Stimulated activated CD4-positive, alpha-beta T cell treated with anti-CD3 and anti-CD28 coated beads, Interleukin-4, amount 100 ng/mL, for 4 hours (primary cell): ENCODE measurements at regions not wholly inside any gene's neighbourhood (a gene's known extent, or its start where the extent isn't known, plus 50 kb on each side); places are given as distances from the start of the nearest gene placed in this dataset.

Experiments used
- DNase-seq, 2 experiments: peaks; one replicate each; pipeline ENCODE4 v3.0.0-alpha.2; 2020

GRCh38 chr17:69854225-69854780 is 220.7 kb upstream of the KCNJ16 start:
- no peak for DNase-seq

DNA sequence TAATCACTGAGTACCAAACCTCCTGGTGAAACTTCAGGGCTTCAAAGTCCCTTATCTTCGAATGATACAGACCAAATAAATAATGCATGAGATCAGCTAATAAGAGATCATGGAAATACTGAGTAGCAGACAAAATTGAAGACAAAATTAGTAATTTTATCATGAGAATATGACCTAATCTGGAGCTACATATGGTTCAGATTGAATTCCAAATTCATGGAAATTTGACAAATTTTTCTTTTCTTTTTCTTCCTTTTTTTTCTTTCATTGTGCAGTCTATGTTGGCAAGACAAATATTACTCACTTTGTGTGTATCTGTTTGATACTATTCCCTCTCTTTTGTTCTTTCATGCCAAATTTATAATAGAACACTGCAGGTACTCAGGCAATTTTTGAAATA is 218.1 kb upstream of the KCNJ16 start:
- no peak for DNase-seq

DNA sequence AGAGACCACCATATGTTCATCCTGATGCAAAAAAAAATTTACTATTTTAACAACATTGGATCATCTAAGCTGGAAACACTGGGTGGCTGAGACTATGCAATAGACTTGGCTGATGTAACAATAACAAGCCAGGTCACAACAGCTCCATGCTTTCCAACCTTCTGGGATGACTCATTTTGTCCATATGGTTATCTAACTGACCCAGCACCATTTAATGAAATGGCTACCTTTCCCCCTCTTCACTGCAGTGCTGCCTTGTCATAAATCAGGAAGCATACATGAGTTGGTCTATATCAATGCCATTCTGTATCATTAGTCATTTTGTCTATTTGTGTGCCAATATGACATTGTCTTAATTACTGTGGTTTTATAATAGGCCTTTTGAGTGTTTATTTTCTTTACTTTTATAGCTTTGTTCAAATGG is 217.6 kb upstream of the KCNJ16 start:
- DNase-seq = no peak

- DNase-seq = no peak
Measured at GRCh38 chr17:69858460-69858859, 216.6 kb upstream of the KCNJ16 start.

DNA sequence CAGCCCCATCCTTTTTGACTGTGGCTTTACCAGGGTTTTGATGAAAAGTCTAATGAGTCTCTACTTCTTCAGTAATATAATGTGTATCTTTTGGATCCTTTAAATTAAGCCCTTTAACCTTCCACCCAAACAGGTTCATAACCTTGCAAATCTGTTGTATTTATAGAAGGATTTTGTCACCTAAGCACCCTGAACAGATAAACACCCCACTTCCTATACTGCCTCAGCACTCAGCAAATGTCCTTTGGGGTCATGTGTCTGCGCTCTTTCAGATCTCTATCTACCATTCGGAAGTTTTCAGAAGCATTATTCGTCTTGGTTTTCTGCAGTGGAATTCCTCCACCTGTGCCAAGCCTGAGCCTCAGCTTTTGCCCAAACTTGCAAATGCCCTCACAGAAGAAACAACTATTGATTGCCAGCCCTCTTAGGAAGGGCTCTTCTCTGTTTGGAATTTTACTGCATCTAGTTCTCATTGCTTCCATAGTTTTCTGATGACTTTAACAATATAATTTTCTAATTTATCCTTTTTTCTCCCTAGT is 214.8 kb upstream of the KCNJ16 start:
- no peak for DNase-seq

DNA sequence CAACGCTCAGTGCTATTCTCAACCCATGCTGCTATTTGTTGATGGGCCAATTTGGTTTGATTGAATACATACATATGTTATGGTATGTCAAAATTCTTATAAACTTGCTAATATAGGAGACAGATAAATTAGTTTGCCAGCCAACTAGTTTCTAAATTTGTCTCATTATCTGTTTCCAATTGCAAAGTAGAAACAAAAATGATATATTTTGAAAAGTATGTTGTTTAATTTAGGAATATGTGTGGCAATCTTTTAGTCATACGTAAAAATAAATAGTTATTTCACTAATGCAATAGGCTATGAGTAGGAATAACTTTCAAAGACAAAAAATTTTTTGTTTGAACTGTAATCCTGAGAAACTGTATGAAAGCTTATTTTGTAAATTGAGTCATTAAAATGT is 210.6 kb upstream of the KCNJ16 start:
- no peak for DNase-seq

DNA sequence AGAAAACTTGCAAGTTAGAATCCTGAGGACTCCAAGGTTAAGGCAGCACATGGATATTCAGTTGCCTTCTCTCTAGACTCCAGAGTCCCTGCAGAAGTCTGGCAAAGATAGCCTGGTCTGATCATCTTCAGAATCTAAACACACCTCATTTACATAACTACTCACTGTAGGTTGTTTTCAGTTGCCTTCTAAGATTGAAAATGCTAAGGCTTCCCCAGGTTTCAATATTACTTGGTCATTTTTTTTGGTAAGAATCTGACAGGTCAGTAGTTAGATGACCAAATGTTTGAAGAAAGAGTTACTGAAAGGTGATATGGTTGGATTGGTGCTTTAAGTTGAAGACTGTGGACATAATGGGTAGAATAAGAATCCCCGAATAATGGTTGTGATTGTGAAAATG is 205.4 kb upstream of the KCNJ16 start:
- no peak for DNase-seq

GRCh38 chr17:69870091-69870530 is 204.9 kb upstream of the KCNJ16 start:
- no peak for DNase-seq

DNA sequence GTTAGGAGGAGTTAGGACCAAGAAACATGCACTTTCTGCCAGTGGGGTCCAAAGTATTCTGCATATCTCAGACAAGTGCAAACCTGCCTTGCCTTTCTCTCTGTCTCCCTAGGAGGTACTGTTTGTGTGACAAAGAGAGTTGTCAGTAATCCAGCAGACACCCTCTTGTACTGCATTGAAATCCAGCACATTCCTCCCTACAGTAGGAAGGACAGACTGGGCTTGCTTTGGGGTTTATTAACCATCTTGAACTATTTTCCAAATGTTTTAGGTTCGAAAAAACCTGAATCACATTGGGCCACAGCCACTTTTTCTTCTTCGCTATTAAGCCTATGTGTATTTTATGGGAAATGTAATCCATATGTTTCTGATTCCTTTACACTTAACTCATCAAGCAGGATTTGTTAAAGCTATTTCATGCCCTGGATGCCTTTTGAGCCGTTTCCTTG is 204.2 kb upstream of the KCNJ16 start:
- DNase-seq = no peak

GRCh38 chr17:69871318-69871717 is 203.7 kb upstream of the KCNJ16 start:
- DNase-seq = no peak

- DNase-seq = no peak
Measured at GRCh38 chr17:69872675-69873262, 202.3 kb upstream of the KCNJ16 start.

DNA sequence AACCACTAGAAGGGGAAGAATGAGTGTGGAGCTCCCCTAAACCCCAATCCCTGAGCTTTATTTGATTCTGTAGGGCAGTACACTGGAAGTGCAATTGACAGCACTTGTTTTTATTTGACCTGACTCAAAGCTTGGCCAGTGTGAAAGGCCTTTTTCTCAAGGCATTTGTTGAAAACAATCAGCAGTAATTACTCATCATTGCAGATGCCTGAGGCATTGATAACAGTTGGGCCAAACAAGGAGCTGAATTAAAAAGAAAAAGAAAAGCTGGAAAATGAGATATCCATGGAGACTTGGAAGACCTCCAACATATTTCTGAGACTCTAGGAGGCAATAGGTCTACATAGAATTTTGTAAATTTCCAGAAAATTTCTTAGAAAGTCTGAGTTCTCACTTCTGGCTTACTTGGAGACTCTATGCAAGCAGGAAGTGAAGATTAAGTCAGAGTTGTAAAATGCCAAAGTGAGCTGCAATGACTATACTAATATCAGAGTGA is 200.8 kb upstream of the KCNJ16 start:
- no peak for DNase-seq

GRCh38 chr17:69876757-69877156 is 198.3 kb upstream of the KCNJ16 start:
- no peak for DNase-seq

DNA sequence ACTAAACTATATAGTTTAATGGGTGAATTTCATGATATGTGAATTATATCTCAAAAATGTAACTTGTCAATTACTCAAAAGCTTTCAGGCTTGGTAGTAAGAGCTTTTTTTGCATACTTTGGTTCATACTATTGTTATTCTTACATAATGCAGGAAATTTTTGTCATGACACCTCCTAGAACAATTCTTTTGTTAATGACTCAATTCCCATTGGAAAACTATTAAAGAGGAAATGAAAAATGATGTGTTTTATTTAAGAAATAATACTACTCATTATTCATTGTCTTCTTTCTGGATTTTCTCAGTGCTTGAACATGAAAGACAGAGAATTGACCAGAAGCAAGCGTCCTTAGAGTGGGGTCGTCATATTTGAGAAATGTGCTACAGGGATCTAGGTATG is 196.4 kb upstream of the KCNJ16 start:
- no peak for DNase-seq

- no peak for DNase-seq
Measured at GRCh38 chr17:69879576-69879975, 195.4 kb upstream of the KCNJ16 start.

- no peak for DNase-seq
Measured at GRCh38 chr17:69880591-69881112, 194.4 kb upstream of the KCNJ16 start.

DNA sequence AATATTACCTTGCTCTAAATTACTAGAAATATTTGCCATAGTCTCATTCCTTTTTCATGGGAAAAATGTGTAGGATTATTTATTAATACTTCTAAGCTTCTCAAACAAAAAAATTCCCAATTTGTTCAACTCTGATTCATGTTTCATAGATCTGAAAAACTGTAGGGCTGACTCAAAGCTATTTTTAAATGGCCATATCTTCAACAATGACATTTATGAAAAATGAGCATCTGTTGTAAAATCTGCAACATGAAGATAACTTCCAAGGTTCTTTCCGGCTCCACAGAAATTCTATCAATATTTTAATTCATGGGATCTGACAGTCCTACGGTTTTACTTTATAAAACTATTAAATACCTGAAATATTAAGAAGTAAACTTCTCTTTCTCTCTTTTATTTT is 192.7 kb upstream of the KCNJ16 start:
- no peak for DNase-seq

- no peak for DNase-seq
Measured at GRCh38 chr17:69883120-69883519, 191.9 kb upstream of the KCNJ16 start.

- DNase-seq = no peak
Measured at GRCh38 chr17:69884356-69884755, 190.7 kb upstream of the KCNJ16 start.

DNA sequence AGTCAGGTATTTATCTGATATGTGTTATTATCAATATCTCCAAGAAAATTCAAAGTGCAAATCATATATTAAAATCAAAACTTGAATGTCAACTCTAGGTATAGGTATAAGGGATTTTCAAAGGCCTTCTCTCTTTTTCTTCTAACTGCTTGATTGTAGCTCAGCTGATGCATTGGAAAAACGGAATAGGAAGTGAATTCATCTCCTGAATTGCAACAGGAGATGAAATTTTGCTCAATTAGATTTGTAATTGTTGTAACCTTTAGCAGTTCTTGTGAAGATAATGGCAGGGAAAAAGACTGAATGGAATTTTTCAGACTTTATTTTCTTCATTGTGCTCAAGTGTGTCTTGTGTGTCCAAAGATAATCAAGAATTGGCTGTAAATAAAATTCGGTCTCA is 190.2 kb upstream of the KCNJ16 start:
- DNase-seq = no peak

DNA sequence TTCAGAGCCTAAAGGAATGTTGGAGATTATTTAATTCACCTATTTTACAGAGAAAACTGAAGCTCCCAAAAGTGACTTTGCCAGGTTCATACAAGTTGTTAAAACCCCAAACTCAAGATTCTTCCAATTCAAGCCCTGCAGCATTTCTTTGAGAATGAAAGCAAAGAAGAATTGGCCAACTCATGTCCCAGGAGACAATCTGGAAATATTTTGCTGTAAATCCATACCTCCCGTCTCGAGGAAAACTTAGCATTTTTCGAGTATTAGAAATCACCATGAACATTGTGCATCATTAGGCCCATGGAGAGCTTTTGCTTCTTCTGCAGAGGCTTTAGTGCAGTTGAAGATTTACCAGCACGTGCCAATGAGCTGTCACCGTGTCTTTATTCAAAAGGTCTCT is 176.4 kb upstream of the KCNJ16 start:
- DNase-seq = no peak

DNA sequence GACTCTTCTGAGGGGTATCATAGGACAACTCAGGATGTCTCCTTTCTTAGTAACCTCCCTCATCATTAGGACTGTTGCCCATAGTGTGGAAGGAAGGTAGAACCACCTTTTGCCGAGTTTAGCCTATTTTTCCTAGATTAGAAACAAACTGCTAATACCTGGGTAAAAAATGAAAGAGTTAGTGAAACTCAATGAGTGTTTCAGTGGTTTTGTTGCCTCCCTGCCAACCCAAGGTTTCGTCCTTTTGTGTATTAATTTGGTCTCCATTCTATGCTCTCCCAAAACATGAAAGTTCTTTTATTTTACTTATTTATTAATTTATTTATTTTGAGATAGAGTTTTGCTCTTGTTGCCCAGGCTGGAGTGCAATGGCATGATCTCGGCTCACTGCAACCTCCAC is 174.9 kb upstream of the KCNJ16 start:
- no peak for DNase-seq

DNA sequence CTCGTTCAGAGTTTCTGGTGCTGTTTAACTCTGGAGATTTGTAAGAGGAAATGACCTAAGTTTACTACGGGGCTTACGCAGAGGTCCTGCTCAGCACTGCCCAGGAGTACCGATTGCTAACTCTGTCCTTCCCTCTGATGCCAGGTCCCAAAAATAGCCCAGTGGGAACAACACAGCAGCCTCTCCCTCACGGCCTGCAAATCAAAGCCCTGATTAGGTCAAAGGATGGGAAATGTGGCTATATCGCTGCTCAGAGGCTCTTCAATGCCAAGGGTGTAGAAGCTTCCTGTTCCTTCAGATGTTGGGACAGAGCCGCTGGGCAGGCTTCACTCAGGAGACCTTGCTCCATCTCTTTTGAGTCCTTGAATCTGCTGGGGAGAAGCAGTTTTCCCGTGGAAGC is 174.2 kb upstream of the KCNJ16 start:
- DNase-seq = no peak

- no peak for DNase-seq
Measured at GRCh38 chr17:69906306-69906705, 168.7 kb upstream of the KCNJ16 start.
